ENCODE measurements at regions not wholly inside any gene's neighbourhood (a gene's known extent, or its start where the extent isn't known, plus 50 kb on each side); places are given as distances from the start of the nearest gene placed in this dataset.

GRCh38 chr2:225738735-225739134 lies 339.2 kb downstream of the NYAP2 start:
- TF ChIP-seq CTCF (conservative IDR thresholded peaks at IDR 0.05) (no peak), ZFX (IDR thresholded peaks at IDR 0.05) (no peak)
